Myocyte (in vitro differentiated cells): ENCODE measurements at regions not wholly inside any gene's neighbourhood (a gene's known extent, or its start where the extent isn't known, plus 50 kb on each side); places are given as distances from the start of the nearest gene placed in this dataset.

Experiments
- DNase-seq: peaks from one replicate; pipeline ENCODE4 v3.0.0-alpha.2; 2012; ENCODE audit warnings: low read depth

DNA sequence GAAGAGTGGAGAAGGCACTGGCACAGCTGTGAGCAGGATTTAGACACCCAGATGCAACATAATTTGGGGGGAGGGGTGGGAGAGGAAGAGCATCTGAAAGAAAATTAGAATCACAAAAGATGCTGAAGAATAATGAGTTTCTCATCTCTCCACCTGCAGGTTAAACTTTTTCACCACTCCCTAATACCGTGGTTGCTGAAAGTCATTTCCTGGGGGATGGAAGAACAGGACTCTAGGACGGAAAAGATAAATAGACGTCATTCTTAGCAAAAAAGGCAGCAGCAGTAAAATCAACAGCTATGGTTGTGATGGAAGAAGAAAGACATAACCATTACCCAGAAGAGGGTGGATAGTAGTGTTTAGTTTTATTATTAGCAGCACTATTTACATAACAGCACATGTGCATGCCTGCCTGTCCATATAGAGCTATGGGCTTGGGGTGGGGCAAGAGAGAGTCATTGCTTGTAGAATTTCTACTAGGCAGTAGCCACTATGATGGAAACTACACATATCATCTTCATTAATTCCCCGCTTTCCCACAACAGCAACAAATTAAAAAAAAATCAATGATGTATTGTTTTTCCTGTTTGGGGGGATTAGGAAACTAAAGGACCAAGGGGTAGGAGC, 212.2 kb downstream of the TRIB2 start:
- DNase-seq, result no peak

DNA sequence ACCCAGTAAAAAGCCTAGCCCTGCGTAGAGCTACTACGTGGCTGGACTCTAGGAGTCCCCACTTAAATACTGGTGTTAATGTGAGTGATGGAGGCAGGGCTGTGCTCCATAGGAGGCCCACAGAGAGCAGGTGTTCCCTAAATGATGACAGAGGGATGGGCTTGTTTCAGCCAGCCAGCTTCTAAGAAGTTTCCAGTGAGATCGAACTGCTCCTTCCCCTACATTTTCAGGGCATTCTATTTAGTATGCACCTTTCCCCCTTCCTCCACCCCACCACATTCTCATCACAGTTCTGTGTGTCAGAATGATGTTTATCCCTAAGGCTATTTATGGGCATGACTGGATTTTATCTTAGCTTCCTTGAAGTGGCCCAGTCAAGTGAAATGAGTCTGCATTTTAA, 213.0 kb downstream of the TRIB2 start:
- DNase-seq, result no peak

DNA sequence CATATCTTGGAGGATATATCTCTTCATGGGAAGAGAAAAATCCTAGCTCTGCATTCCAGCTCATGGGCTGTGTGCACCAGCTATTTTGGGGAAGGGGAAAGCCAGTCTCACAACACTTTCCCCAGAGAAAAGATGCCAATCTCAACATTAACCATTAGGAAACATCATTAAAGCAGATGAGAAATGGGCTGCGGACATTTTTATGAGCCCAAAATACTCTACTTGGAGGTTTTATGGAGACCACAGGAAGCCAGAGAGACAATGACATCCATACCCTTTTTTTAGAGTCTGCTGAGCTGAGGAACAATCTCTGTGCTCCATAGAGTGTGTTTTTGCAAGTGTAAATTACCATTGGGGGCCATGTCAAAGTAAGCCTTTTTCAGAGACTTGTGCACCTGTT, 213.7 kb downstream of the TRIB2 start:
- no peak for DNase-seq

DNA sequence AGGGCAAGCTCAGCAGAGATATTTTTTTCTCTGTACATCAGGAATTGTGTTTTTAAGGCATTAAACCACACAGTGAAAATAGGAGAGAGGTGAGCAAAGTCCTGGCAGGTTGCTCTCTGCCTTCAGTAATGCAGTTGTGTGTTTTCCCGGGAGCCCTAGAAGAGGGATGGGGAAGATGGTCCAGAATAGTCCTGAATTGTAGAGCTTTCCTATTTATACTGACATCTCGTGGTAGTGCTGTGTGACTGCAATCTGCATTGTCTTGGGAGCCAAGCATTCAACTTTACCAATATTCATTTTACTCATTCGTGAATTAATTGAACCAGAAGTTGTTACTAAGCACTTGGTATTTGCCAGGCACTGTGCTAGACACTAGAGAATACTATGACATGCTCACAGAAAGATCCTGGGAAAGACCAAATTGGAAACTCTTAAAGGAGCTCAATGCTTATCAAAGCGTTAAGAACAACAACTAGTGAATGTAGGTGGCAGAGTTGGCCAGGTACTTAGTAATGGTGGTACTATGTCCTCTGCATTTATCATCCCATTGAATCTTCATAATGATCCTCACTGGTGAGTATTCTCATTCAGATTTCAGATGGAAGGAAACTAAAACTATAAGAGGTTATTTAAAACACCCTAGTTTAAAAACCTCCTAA, 214.6 kb downstream of the TRIB2 start:
- peak; percentile 55 for DNase-seq

DNA sequence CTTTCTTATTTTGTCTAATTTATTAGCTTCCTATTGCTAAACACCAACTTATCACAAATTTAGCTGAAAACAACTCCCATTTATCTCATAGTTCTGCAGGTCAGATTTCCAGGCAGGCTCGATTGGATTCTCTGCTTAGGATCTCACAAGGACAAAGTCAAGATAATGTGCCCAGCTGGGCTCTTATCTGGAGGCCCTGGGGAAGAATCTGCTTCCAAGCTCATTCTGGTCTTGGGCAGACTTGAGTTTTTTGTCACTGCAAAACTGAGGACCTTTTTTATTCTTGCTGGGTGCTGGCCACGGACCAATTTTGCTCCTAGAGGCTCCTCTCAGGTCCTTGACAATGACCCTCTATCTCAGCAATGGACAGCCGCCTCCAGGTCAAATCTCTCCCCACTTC, 215.5 kb downstream of the TRIB2 start:
- no peak for DNase-seq

DNA sequence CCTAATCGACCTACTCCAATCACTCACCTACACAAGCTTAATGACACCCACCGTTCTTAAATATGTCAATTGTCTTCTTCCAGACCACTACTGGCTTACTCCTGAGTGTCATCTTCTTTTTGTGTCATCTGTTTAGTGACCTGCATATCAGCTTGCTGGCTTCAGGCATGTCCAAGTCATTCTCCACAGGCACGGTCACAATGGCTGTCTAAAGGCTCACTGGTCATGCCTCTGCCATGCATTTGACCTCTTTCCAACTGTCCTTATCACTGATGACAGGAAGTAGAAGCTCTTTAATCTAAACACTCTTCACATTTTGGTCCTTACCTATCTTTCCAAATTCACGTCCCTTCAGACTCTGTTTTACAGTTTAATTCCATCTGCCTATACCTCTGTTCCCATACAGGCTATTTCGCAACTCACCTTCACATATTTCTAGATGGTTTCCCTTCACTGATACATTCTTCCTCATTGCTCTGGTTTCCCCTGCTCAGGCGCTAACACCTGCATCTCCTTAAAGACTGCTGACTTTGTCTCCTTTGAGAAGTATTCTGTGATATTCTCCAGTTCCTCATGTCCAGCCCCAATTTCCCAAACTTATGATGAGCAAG, 217.5 kb downstream of the TRIB2 start:
- DNase-seq, result no peak

DNA sequence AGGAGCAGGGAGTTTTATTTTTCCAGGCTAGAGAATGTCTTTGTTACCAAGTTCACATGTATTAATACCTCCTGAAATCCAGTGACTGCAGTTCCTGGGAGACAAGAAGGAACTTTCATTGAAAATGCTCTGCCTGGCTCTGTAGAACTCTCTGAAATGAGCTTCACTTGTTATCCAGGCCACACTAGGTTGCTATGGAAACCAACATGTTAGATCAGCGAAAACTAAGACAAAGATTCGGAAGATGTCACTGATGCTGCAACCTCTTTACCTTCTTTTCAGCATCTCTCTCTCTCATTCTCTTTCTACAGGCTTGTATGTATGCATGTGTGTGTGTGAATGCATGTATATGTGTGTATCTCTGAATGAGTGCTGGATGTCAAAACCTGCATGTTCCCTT, 218.5 kb downstream of the TRIB2 start:
- DNase-seq, result no peak

DNA sequence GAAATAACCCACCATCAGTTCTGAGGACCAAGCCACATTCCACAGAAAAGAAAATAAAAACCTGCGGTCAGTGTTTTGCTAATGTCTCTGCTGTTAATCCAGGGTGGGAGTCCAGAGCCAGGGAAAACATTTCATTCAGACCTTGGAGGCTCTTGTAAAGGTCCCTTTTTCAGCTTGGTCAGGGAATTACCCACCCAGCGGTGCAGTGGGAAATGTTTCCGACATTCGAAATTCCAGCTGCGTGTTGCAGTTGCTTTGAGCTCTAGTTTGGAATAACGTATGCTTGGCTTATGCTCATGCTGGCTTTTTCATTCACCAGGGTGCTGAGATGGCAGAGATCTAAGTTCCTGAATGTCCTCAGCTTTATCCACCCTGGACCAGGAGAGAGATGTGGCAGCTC, 219.1 kb downstream of the TRIB2 start:
- DNase-seq, result no peak

DNA sequence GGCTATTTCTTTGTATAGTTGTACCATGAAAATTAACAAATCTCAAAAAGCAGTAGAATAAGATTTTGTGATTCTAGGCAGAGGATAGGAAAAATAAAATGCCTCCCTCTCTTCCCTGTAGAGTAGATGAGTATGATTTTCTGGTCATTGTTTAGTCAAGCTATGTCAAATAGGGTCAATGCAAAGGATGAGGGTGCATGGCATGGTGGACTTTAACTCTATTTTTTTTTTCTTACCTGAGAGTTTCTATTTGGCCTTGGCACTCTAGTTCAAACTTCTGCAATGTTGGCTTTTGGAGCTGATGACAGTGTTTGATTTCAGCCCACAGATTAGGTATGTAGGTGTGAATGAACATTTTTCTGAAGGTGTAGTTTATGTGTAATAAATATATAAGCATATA, 224.5 kb downstream of the TRIB2 start:
- DNase-seq, result no peak

DNA sequence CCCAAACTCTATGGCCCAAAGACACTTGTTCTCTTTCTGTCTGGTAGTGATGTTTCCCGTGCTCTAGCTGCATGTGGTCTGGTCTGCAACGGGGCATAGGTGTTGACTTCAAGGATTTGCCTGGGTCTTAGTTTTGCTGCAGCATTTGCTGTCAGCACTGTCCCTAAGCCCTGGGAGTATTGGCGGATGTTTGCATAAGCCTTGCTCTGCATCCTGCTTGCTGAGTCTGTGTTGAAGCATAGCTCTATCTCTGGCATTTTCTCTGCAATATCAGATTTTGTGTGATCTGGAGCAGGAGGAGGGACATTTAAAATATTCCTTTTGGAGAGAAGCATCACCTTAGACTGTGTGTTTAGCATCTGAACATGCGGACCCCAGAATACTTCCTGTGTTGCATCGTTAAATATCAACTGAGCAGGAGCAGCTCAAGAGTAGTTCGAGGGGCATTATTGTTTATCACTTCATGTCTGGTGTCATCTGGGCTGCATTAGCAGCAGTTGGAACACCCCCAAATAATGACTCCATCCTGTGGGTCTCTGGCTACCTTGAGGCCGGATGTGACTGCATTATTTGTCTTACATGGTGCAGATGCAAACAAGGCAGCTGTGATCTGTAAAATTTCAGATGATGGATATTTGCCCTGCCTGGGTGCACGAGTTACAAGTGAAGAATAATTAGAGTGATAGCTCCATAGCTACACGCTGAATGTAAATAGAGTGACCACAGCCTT, 231.7 kb downstream of the TRIB2 start:
- no peak for DNase-seq

DNA sequence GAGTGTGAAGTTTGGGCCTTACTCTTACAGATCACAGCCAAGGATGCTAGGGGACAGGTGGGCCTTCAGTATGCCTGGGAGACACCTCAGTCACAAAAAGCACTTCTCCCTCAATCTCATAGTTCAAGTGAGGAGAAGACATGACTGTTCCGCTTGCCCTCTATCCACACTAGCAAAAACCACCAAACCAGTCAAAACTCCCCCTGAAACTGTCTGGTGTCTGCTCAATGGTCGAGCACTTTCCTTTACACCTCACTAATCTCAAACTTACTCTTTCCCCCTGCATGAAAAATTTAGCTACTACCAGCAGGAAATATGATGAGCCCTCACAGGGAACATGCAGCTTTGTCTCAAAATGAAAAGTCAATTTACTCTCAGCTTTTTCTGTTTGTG, 232.2 kb downstream of the TRIB2 start:
- no peak for DNase-seq

DNA sequence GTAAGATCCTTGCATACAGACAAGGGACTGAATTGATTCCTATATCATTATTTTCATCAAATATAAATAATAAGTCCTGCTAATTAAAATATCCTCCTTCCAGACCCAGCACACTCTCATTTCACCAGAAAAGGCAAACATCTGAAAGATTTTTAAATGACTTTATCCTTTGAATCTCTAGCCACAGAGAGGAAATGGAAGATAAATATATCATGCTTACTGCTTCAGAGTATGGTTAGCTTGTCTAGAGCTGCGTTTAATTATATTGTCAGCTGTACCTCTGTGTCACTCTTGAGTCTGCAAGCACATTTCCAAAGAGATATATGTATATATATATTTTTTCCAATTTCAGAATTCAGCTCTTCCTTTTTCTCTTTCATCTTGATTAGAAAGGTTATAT, 232.7 kb downstream of the TRIB2 start:
- no peak for DNase-seq

DNA sequence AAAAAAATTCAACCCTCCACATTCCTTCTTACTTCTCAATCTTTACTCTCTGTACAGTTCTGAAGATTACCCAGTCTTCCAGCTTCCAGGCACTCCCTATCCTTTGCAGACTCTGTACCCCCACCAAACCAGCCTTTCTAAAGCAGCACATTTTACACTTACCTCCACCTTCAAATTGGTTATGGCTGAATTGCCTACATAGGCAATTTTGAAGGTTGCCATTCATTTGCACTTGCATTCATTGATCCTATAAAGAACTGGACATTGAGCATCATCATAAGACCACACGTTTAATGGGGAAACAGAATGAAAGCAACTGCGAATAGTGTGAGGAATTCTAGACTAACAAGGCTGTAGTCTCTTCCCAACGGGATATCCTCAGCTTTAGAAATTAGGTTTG, 233.4 kb downstream of the TRIB2 start:
- DNase-seq, result no peak

DNA sequence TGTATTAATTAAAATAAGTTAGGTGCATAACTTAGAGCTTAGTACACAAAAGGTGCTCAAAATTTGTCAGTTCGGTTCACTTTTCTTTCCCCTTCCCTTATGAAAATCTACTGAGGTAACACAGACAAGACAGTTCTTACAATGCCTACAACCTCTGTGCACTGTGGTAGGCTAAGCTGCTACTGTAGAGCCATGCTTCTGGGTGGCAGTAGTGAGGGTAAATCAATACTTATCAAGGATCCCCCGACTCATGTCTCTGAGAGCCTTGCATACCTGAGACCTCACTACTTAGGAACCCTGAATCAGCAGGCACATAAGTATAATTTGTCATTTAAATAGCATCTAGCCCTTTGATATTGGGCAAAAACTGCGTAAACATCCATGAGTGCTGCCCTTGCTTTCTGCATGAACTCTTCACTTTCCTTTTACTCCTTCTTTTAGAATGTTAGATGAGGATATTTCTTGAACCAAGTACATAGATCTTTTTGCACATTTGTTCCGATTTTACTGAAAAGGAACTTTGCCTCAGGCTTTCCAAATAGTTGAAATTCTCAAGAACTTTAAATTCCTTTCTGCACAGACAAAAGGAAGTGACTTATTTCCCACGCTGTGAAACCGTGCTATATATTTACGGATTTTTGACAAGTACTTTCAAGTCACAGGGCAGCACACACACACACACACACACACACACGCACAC, 234.4 kb downstream of the TRIB2 start:
- no peak for DNase-seq

DNA sequence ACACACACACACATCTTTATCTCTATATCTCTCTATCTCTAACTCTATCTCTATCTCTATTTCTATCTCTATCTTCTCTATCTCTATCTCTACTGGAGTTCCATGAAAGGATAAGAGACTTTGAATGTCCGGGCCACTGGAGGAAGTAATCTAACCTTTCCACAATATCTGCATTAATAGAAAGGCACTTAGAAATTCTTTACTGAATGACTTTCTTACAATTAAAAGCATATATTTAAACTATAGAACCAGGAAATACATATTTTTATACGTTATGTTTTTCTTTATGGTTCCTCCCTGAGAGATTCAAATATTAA, 234.9 kb downstream of the TRIB2 start:
- no peak for DNase-seq

DNA sequence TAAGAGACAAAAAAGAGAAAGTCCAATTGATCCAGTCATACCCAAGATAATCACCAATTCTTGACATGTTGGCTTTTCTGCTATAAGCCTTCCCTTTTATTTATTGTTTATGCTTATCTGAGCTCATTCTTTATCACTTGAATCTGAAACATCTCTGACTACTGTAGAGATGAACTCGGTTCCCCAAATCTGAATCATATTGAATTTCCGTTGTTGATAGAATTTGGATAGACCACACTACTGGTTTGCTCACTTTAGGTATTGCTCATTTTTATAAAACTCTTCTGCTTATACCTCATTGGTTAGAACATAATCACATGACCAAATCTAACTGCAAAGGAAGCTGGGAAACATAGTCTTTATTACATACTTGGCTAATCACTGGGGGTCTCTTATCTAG, 236.9 kb downstream of the TRIB2 start:
- no peak for DNase-seq

DNA sequence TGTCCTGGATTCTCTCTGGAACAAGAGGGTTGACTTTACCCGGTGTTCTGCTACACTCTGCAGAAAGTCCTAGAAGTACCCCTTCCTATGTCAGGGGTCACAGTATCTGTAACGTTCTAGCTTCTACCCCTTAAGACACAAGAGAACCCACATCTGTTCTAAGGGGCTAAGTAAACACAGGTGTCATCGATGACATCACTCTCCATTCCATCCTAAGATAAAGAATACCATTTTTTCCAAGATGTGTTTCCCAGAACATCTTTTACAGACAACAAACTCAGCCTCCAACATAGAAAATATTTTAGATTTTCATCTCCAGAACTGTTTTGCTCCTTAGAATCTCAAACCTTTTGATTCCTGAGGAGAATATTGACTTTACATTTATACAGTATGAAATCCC, 239.1 kb downstream of the TRIB2 start:
- no peak for DNase-seq

DNA sequence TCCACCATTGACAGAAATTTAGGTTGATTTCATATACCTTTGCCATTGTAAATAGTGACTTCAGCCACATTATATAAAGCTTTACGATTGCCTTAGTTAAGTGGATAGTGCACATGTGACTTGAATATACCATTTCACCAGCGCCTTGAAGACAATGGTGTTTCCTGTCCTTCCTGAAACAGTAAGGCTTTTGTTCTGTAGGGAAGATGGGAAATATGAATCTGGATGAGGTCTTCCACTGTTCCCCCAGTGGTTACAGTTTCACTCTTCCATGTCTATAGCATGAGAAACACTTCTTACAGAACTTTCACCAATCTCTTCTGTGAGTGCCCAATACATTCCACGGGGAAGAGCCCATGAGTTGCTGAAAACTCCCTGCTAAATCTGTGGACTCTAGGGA, 240.5 kb downstream of the TRIB2 start:
- no peak for DNase-seq

DNA sequence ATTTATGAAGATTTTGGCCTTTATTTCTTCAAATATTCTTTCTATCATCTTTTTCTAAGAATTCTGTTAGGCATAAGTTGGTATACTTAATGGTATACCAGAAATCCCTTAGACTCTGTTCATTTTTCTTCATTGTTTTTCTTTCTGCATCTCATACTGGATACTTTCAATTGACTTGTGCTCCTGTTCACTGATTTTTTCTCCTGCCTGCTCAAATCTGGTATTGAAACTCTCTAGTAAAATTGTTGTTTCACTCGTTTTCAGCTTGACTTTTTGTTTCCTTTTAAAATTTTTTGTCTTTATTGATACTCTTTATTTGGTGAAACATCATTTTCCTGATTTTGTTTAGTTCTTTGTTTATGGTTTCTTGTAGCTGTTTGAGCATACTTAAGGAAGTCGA, 243.2 kb downstream of the TRIB2 start:
- DNase-seq, result no peak

DNA sequence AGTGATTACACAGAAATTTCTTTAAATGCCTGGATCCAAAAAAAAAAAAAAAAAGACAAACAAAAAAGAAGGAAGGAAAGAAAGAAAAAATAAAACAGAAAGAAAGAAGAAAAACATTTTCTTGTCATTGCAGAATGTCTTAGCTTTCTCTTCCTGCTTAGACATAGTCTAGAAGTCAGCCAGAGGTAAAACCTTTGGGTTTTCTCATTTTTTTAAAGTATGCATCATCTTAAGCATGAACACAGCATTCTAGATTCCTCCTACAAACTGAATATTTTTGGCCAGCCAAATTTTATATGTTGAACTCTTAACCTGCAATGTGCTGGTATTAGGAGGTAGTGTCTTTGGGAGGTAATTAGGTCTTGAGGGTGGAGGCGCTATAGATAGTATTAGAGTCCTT, 243.9 kb downstream of the TRIB2 start:
- no peak for DNase-seq

DNA sequence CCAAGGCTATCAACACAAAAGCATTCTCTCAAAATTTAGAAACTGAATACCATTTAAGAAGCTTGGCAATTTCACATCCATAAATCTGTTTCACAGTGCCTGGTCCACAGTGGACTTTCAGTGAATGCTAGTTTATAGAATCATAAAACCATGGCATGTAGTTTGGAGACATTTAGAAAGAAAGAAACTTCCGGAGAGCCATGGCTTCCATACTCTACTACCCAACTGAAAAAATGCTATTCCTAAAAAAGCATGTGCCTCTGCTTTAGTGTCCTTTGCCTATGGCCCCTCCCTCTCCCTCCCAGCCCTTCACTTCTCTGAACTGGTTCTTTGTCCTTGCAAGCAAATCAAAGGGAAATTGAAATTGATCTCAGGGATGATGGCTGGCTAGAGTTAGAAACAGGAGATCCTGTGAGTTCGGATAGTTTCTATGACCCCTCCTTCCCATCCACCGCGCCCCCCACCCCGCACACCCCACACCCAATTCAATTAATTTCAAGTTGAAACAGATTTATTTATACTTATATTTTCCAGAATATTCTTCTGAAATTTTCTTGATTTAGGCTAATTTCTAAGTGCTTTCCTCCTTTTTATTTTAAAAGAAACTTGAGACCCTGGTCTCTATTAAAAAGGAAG, 248.3 kb downstream of the TRIB2 start:
- no peak for DNase-seq
